ENCODE measurements at regions not wholly inside any gene's neighbourhood (a gene's known extent, or its start where the extent isn't known, plus 50 kb on each side); places are given as distances from the start of the nearest gene placed in this dataset.

DNA sequence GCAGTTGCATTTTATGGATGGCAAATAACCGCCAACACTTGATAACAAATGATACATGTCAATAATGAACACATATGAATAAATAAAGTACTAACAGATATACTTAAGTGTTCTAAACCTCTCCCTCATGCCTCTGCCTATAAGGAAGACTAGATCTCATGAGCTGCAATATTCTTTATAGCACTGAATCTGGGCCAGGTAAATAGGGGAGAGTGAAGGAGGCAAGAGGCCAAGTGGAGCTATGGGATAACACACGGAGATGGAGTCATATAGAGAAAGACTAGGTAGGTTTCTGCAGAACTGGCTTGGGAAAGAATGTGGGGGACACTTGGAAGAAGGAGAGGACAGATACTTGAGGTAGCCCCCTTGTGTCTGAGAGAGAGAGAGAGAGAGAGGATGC is 354.2 kb upstream of the CFAP20DC start:
- H3K4me1 ChIP-seq, result peaks cover 0 to 7% (median 0%) of the 10 kb centered on the region in 4 donors
- DNase-seq (ENCODE audit: extremely low spot score), result no peak
- intact Hi-C loops (cut with DNase I), result no loop called here
- WGBS, result 88% methylated on average over 2 of the region's 2 CpGs
- H3K27me3 ChIP-seq, result no peaks in the 10 kb centered on the region
- TF ChIP-seq EP300 (IDR thresholded peaks at IDR 0.05) (no peak), POLR2AphosphoS5 (IDR thresholded peaks at IDR 0.05) (no peak)
- H3K4me3 ChIP-seq, result no peak overlapping the region
- H3K9me3 ChIP-seq, result no peaks in the 10 kb centered on the region
- H3K27ac ChIP-seq (replicated peaks in 1 of 4), result no peak overlapping the region
- no peaks in the 10 kb centered on the region for H3K36me3 ChIP-seq

DNA sequence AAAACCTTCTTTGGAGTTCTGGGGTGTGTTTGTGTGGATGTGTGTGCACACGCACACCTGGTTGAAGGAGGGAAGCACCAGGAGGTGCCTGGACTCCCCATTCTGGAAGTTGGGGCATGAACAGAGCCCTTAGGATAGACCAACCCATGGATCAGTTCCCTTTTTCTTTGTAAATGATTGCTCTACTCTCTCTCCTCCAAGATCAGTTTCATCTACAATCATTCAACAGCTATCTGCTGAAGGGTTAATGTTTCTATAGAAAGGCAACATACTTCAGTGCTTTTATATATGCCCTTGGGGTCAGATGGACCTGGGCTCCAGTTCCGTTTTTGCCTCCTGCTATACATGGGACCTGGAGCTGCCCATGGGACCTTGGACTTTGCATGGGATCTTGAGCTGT is 352.1 kb upstream of the CFAP20DC start:
- H3K36me3 ChIP-seq, result no peaks in the 10 kb centered on the region
- H3K4me1 ChIP-seq, result peaks cover 0 to 5% (median 0%) of the 10 kb centered on the region in 4 donors
- no peak overlapping the region for H3K4me3 ChIP-seq
- intact Hi-C loops (cut with DNase I), result no loop called here
- DNase-seq (ENCODE audit: extremely low spot score), result no peak
- no peaks in the 10 kb centered on the region for H3K27me3 ChIP-seq
- WGBS, result 70% methylated on average over 2 of the region's 2 CpGs
- no peak overlapping the region for H3K27ac ChIP-seq (replicated peaks in 1 of 4)
- TF ChIP-seq EP300 (IDR thresholded peaks at IDR 0.05) (no peak), POLR2AphosphoS5 (IDR thresholded peaks at IDR 0.05) (no peak), POLR2A (IDR thresholded peaks at IDR 0.05; ENCODE audit: low read depth) (no peak)
- TF ChIP-seq, protein P1, sequence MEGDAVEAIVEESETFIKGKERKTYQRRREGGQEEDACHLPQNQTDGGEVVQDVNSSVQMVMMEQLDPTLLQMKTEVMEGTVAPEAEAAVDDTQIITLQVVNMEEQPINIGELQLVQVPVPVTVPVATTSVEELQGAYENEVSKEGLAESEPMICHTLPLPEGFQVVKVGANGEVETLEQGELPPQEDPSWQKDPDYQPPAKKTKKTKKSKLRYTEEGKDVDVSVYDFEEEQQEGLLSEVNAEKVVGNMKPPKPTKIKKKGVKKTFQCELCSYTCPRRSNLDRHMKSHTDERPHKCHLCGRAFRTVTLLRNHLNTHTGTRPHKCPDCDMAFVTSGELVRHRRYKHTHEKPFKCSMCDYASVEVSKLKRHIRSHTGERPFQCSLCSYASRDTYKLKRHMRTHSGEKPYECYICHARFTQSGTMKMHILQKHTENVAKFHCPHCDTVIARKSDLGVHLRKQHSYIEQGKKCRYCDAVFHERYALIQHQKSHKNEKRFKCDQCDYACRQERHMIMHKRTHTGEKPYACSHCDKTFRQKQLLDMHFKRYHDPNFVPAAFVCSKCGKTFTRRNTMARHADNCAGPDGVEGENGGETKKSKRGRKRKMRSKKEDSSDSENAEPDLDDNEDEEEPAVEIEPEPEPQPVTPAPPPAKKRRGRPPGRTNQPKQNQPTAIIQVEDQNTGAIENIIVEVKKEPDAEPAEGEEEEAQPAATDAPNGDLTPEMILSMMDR (IDR thresholded peaks at IDR 0.05), result no peak
- no peaks in the 10 kb centered on the region for H3K9me3 ChIP-seq

DNA sequence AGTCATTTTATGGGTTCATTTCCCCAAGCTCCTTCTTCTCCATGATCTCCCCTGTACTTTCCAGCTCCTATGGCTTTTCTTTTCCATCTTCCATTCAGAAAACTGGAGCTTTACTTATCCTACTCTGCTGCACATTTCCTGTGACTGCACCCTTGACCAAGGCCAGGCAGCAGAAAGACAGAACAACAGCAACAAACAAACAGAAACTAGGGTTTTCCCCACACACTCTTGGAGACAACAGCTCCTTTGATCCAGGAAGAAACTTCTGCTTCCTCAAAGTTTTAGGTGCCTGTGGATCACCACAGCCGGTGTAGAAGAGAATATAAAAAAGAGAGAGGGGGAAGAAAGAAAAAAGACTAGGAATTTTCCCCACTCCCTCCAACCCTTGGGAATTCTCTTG is 342.3 kb upstream of the CFAP20DC start:
- 79% methylated on average over 1 of the region's 1 CpG for WGBS
- Histone ChIP-seq H3K4me3 (no peak overlapping the region), H3K9me3 (no peaks in the 10 kb centered on the region), H3K27ac (replicated peaks in 1 of 4) (no peak overlapping the region), H3K27me3 (no peaks in the 10 kb centered on the region), H3K36me3 (no peaks in the 10 kb centered on the region), H3K4me1 (no peaks in the 10 kb centered on the region)
- TF ChIP-seq, protein P1 (IDR thresholded peaks at IDR 0.05), result no peak
- no peak for TF ChIP-seq POLR2AphosphoS5 (IDR thresholded peaks at IDR 0.05)
- no peak for TF ChIP-seq POLR2A (IDR thresholded peaks at IDR 0.05; ENCODE audit: low read depth)
- TF ChIP-seq EP300 (IDR thresholded peaks at IDR 0.05), result no peak
- no peak for DNase-seq (ENCODE audit: extremely low spot score)
- intact Hi-C loops (cut with DNase I), result no loop called here

DNA sequence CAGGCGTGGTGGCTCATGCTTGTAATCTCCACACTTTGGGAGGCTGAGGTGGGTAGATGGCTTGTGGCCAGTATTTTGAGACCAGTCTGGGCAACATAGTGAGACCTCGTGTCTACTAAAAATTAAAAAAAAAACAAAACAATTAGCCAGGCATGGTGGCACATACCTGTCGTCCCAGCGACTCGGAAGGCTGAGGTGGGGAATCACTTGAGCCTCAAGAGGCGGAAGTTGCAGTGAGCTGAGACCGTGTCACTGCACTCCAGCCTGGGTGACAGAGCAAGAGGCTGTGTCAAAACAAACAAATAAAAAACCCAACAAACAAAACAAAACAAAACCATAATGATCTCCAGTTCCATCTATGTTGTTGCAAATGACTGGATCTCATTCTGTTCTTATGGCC is 341.3 kb upstream of the CFAP20DC start:
- DNase-seq (ENCODE audit: extremely low spot score), result no peak
- Histone ChIP-seq H3K27me3 (no peaks in the 10 kb centered on the region), H3K4me3 (no peak overlapping the region), H3K4me1 (no peaks in the 10 kb centered on the region), H3K27ac (replicated peaks in 1 of 4) (no peak overlapping the region), H3K36me3 (no peaks in the 10 kb centered on the region), H3K9me3 (no peaks in the 10 kb centered on the region)
- 92% methylated on average over 7 of the region's 7 CpGs for WGBS
- no peak for TF ChIP-seq EP300 (IDR thresholded peaks at IDR 0.05)
- TF ChIP-seq POLR2A (IDR thresholded peaks at IDR 0.05; ENCODE audit: low read depth), result no peak
- TF ChIP-seq, protein P1 (IDR thresholded peaks at IDR 0.05), result no peak
- no peak for TF ChIP-seq POLR2AphosphoS5 (IDR thresholded peaks at IDR 0.05)
- intact Hi-C loops (cut with DNase I), result no loop called here

DNA sequence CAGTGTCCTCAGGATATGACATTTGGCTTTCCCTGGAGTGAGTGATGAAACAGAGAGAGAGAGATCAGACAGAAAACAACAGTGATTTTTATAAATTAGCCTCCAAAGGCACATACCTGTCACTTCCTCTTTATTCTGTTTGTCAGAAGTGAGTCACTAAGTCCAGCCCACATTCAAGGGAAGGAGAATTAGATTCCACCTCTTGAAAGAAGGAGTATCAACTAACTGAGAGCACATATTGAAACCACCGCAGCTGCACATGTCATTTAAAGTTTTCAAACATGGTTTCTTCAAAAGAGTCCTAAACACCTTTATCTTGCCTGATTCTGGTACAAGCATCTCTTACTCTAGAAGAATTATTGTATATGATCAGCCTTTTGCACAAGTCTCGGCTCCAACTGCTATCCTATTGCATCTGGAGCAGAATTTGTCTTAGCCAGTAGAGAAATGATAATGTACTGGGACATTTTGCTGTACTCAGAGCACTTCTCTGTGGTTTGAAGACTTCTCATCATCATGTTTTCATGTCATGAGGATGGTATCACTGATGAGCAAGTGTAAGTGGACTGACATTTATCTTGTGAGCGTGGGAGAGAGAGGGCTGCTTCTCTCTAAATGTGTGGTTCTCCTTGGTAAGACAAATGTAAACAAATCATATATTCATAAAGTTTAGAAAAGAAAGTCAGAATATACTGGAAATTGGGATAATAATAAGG is 338.9 kb upstream of the CFAP20DC start:
- H3K27ac ChIP-seq (replicated peaks in 1 of 4), result no peak overlapping the region
- intact Hi-C loops (cut with DNase I), result no loop called here
- no peak for DNase-seq (ENCODE audit: extremely low spot score)
- no peaks in the 10 kb centered on the region for H3K36me3 ChIP-seq
- H3K4me1 ChIP-seq, result no peaks in the 10 kb centered on the region
- H3K9me3 ChIP-seq, result no peaks in the 10 kb centered on the region
- 87% methylated on average over 3 of the region's 3 CpGs for WGBS
- H3K27me3 ChIP-seq, result no peaks in the 10 kb centered on the region
- TF ChIP-seq, protein P1 (IDR thresholded peaks at IDR 0.05), result no peak
- TF ChIP-seq POLR2A (IDR thresholded peaks at IDR 0.05; ENCODE audit: low read depth), result no peak
- no peak for TF ChIP-seq POLR2AphosphoS5 (IDR thresholded peaks at IDR 0.05)
- no peak for TF ChIP-seq EP300 (IDR thresholded peaks at IDR 0.05)
- no peak overlapping the region for H3K4me3 ChIP-seq
